GM12878 (cell line): ENCODE measurements at regions not wholly inside any gene's neighbourhood (a gene's known extent, or its start where the extent isn't known, plus 50 kb on each side); places are given as distances from the start of the nearest gene placed in this dataset.
A peak's percentile ranks its signal among the peaks of the same experiment; 100 is the strongest.

Experiments used
- ATAC-seq: fragments of 200-7000 bp; cut with Tn5 transposase; 3 replicates; pipeline ENCODE4 v1.9.1; 2020; ENCODE audit warnings: mild to moderate bottlenecking, moderate library complexity
- BruUV-seq: library from RNA; stranded (reverse); fragments of 400-500 nt; replicated peaks from 2 replicates; lab custom pipeline; 2021; lab: Mats Ljungman, UMichigan
- CTCF ChIA-PET: fragments of 300-600 bp; sonication (Branson Sonifier 250); formaldehyde crosslinking; extraction: SDS; loops from one replicate; lab custom pipeline; 2021; ENCODE audit warnings: inconsistent platforms; lab: Yijun Ruan, JAX
- POLR2A ChIA-PET: fragments of 350-600 bp; formaldehyde crosslinking; extraction: SDS; loops from one replicate; lab custom pipeline; 2021; ENCODE audit warnings: inconsistent platforms; lab: Charles Lee
- RAD21 ChIA-PET: fragments of 300-600 bp; sonication (Branson Sonifier 250); formaldehyde crosslinking; loops from one replicate; lab custom pipeline; 2023; ENCODE audit warnings: antibody characterized with exemption; ENCODE audit not compliant: unreplicated experiment; lab: Charles Lee
- SMC1A ChIA-PET: fragments of 300-600 bp; sonication (Branson Sonifier 250); formaldehyde crosslinking; loops from one replicate; lab custom pipeline; 2023; ENCODE audit not compliant: unreplicated experiment, uncharacterized antibody; lab: Charles Lee
- DNase-seq: peaks from one replicate; pipeline ENCODE4 v3.0.0-alpha.2; 2011; ENCODE audit warnings: low read depth, low spot score
- FAIRE-seq: peaks from 3 replicates; lab custom pipeline; 2011; peaks lifted over from hg19 to GRCh38; lab: Jason Lieb, UNC
- H2AFZ ChIP-seq: 2 replicates; pipeline ENCODE4 v1.6.0; 2011; ENCODE audit warnings: low read depth, low read length, control low read depth; ENCODE audit not compliant: control insufficient read depth
- H3K27ac ChIP-seq: 2 replicates; pipeline ENCODE4 v1.5.1; 2011; ENCODE audit warnings: control low read depth; ENCODE audit not compliant: control insufficient read depth, insufficient read depth
- H3K27me3 ChIP-seq, 2 experiments: replicated peaks in 1 of 2; 2 replicates each; pipeline versions ENCODE4 v1.6.0 to v1.6.1; 2011; ENCODE audit warnings: low read length in 1 of 2; ENCODE audit not compliant: control insufficient read depth in 2 of 2, insufficient read depth in 2 of 2
- H3K36me3 ChIP-seq, 2 experiments: 2 replicates each; pipeline ENCODE4 v1.5.1; 2011; ENCODE audit warnings: low read length in 1 of 2; ENCODE audit not compliant: control insufficient read depth in 2 of 2, insufficient read depth in 2 of 2
- H3K4me1 ChIP-seq: 2 replicates; pipeline ENCODE4 v1.6.1; 2011; ENCODE audit warnings: mild to moderate bottlenecking, low read length, moderate library complexity, mixed read lengths; ENCODE audit not compliant: control insufficient read depth, insufficient read depth
- H3K4me2 ChIP-seq: 2 replicates; pipeline ENCODE4 v1.6.0; 2011; ENCODE audit warnings: control low read depth; ENCODE audit not compliant: control insufficient read depth, insufficient read depth
- H3K4me3 ChIP-seq: fragments of 200-600 bp; sonication (generic); 2 replicates; pipeline ENCODE4 v1.5.1; 2016
- H3K79me2 ChIP-seq: 2 replicates; pipeline ENCODE4 v1.6.0; 2011; ENCODE audit warnings: low read length; ENCODE audit not compliant: control insufficient read depth, insufficient read depth
- H3K9ac ChIP-seq: 2 replicates; pipeline ENCODE4 v1.8.0; 2011; ENCODE audit warnings: low read length, control low read depth, mixed read lengths; ENCODE audit not compliant: control insufficient read depth, insufficient read depth
- H3K9me3 ChIP-seq: replicated peaks from 3 replicates; pipeline ENCODE4 v1.5.1; 2011; ENCODE audit warnings: mild to moderate bottlenecking, low read length; ENCODE audit not compliant: control insufficient read depth, insufficient read depth
- H4K20me1 ChIP-seq: 2 replicates; pipeline ENCODE4 v1.6.0; 2011; ENCODE audit not compliant: control insufficient read depth, insufficient read depth
- EED ChIP-seq: sonication (generic); IDR thresholded peaks from 2 replicates; pipeline ENCODE4 v1.6.1; 2016; ENCODE audit warnings: antibody characterized with exemption, low read depth
- IKZF2 ChIP-seq, 2 experiments: fragments of 450-650 bp; IDR thresholded peaks; 2 replicates each; pipeline ENCODE4 v1.6.1; 2017; ENCODE audit warnings: mild to moderate bottlenecking in 2 of 2, moderate library complexity in 2 of 2
- IRF4 ChIP-seq: IDR thresholded peaks from 2 replicates; pipeline ENCODE4 v1.6.1; 2011; ENCODE audit warnings: low read depth, low read length
- JUNB ChIP-seq: IDR thresholded peaks from 2 replicates; pipeline ENCODE4 v1.6.1; 2016; ENCODE audit warnings: antibody characterized with exemption, mild to moderate bottlenecking
- ZNF274 ChIP-seq: IDR thresholded peaks from one replicate; pipeline ENCODE4 v1.8.0; 2011; ENCODE audit not compliant: insufficient read length, insufficient read depth
- WGBS: methylation state at CpG from one replicate; pipeline ENCODE4 v1.1.6; 2016; ENCODE audit warnings: low lambda C conversion rate; ENCODE audit not compliant: insufficient replicate concordance, insufficient coverage; ENCODE audit errors: missing lambda C conversion rate; 5-methylcytosine and 5-hydroxymethylcytosine counted together
- in situ Hi-C: fragments of 300-500 bp; cut with MboI; formaldehyde crosslinking; loops from 9 replicates; pipeline ENCODE4 v1.14.3; 2018; ENCODE audit warnings: mixed read lengths
- intact Hi-C: fragments of 100-400 bp; cut with micrococcal nuclease; formaldehyde crosslinking; loops from one replicate; pipeline ENCODE4 v1.14.2; 2022; ENCODE audit not compliant: unreplicated experiment
- TF ChIP-seq, protein P1 (sequence below): IDR thresholded peaks from 2 replicates; pipeline ENCODE4 v1.6.1; 2011; ENCODE audit warnings: borderline replicate concordance, low read depth, mild to moderate bottlenecking, moderate library complexity, mixed read lengths, low read length; ENCODE audit not compliant: insufficient read depth; ENCODE audit errors: extremely low read length

GRCh38 chr9:92165484-92165883 is 50.3 kb upstream of the SPTLC1 start:
- ChIA-PET SMC1A (no interaction called here), POLR2A (no interaction called here), CTCF (interaction anchor here (3.0 kb wide), 1 partner anchor 25 kb away, joined by 12 read pairs; no protein-coding TSS in a partner anchor)
- no peaks in the 10 kb centered on the region for H3K27me3 ChIP-seq
- 47% methylated on average over 2 of the region's 2 CpGs for WGBS
- no peaks in the 10 kb centered on the region for H3K79me2 ChIP-seq
- no peak overlapping the region for H3K9ac ChIP-seq
- BruUV-seq = no TSS peak
- peak; percentile 84 for FAIRE-seq
- 0 out of 2 replicates have a peak overlapping the region, but pooled peaks have one; percentile 12 for H3K4me2 ChIP-seq
- H4K20me1 ChIP-seq = no peaks in the 10 kb centered on the region
- TF ChIP-seq EED (0 out of 2 replicates have a peak, but pooled peaks have one; percentile 27), ZNF274 (no peak), IRF4 (0 out of 2 replicates have a peak, but pooled peaks have one; percentile 21), IKZF2 (IDR thresholded peaks at IDR 0.05) (peak; percentile 23 to 25; a peak in 1 of 4 replicates), JUNB (peak; percentile 46)
- TF ChIP-seq, protein P1, sequence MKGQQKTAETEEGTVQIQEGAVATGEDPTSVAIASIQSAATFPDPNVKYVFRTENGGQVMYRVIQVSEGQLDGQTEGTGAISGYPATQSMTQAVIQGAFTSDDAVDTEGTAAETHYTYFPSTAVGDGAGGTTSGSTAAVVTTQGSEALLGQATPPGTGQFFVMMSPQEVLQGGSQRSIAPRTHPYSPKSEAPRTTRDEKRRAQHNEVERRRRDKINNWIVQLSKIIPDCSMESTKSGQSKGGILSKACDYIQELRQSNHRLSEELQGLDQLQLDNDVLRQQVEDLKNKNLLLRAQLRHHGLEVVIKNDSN = peak; percentile 23
- TF ChIP-seq, all 136 proteins: peak for 5
- H3K4me3 ChIP-seq = no peak overlapping the region
- H2AFZ ChIP-seq = peak overlapping the region; percentile 33
- peaks cover 2% of the 10 kb centered on the region; the same call in 2 of the 3 replicates for H3K9me3 ChIP-seq
- no peak for DNase-seq
- in situ Hi-C loops = no loop called here
- H3K36me3 ChIP-seq = no peaks in the 10 kb centered on the region
- no peak overlapping the region for H3K27ac ChIP-seq
- RAD21 ChIA-PET = no interaction called here
- intact Hi-C loops = no loop called here
- peak; percentile 94 for ATAC-seq
- no peaks in the 10 kb centered on the region; the same call in none of the 2 replicates for H3K4me1 ChIP-seq
